ENCODE measurements at regions not wholly inside any gene's neighbourhood (a gene's known extent, or its start where the extent isn't known, plus 50 kb on each side); places are given as distances from the start of the nearest gene placed in this dataset.

DNA sequence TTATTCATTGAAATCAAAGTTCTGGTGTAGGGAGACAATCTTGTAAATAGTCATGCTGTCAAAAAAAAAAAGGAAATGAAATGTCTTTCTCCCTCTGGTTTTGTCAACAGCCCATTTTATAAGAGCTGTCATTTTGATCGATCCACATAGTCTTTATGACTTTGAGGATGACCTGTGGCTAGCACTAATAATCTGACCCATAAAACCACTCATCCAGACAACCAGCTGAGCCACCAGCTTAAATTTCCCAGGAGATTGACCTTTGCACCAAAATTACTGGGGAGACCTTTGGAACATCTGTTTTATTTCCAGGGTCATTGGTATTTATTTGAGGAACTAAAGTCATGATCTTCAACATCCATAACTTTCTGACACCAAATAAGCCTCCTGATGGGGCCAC, 98.5 kb upstream of the MME start:
- TF ChIP-seq, protein P1, sequence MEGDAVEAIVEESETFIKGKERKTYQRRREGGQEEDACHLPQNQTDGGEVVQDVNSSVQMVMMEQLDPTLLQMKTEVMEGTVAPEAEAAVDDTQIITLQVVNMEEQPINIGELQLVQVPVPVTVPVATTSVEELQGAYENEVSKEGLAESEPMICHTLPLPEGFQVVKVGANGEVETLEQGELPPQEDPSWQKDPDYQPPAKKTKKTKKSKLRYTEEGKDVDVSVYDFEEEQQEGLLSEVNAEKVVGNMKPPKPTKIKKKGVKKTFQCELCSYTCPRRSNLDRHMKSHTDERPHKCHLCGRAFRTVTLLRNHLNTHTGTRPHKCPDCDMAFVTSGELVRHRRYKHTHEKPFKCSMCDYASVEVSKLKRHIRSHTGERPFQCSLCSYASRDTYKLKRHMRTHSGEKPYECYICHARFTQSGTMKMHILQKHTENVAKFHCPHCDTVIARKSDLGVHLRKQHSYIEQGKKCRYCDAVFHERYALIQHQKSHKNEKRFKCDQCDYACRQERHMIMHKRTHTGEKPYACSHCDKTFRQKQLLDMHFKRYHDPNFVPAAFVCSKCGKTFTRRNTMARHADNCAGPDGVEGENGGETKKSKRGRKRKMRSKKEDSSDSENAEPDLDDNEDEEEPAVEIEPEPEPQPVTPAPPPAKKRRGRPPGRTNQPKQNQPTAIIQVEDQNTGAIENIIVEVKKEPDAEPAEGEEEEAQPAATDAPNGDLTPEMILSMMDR (IDR thresholded peaks at IDR 0.05), result no peak
- no peak for TF ChIP-seq EZH2 (IDR thresholded peaks at IDR 0.05)
- no peak for TF ChIP-seq EZH2phosphoT487 (IDR thresholded peaks at IDR 0.05)
- H2AFZ ChIP-seq (replicated peaks), result no peak overlapping the region
- H3K4me1 Mint-ChIP-seq, result no peaks in the 10 kb centered on the region

GRCh38 chr3:154981201-154981600, 98.9 kb upstream of the MME start:
- H3K27me3 Mint-ChIP-seq (ENCODE audit: insufficient read depth, low read depth), result peaks cover 2% of the 10 kb centered on the region
- no peak overlapping the region for H3K4me3 ChIP-seq
- H4K20me1 ChIP-seq (ENCODE audit: low read depth), result no peaks in the 10 kb centered on the region
- H3K4me2 ChIP-seq, result no peak overlapping the region
- no peaks in the 10 kb centered on the region for H3K36me3 Mint-ChIP-seq
- no peak overlapping the region for H3K27ac ChIP-seq
- no peaks in the 10 kb centered on the region for H3F3A ChIP-seq (ENCODE audit: low read depth)
- no peaks in the 10 kb centered on the region for H3K4me1 ChIP-seq
- no peaks in the 10 kb centered on the region for H3K27me3 ChIP-seq
- no peaks in the 10 kb centered on the region for H3K79me2 ChIP-seq (ENCODE audit: low read depth)
- H3K4me1 Mint-ChIP-seq, result no peaks in the 10 kb centered on the region
- no peak overlapping the region for H2AFZ ChIP-seq (replicated peaks)
- DNase-seq (ENCODE audit: low spot score), result no peak
- no peak overlapping the region for H3K9ac ChIP-seq
- H3K4me3 Mint-ChIP-seq, result no peak overlapping the region
- H3K27ac Mint-ChIP-seq, result no peak overlapping the region
- H3K36me3 ChIP-seq, result no peaks in the 10 kb centered on the region
- TF ChIP-seq, protein P1 (IDR thresholded peaks at IDR 0.05), result no peak
- TF ChIP-seq EZH2phosphoT487 (IDR thresholded peaks at IDR 0.05), result no peak
- no peak for TF ChIP-seq EZH2 (IDR thresholded peaks at IDR 0.05)
- H3K9me3 Mint-ChIP-seq, result no peaks in the 10 kb centered on the region
- no peaks in the 10 kb centered on the region for H3K9me3 ChIP-seq (ENCODE audit: low read depth)

More for the DNA sequence above, 98.5 kb upstream of the MME start:
- peaks cover 4% of the 10 kb centered on the region for H3K27me3 Mint-ChIP-seq (ENCODE audit: insufficient read depth, low read depth)
- H3K27ac Mint-ChIP-seq, result no peak overlapping the region
- Histone ChIP-seq H4K20me1 (ENCODE audit: low read depth) (no peaks in the 10 kb centered on the region), H3K4me2 (no peak overlapping the region), H3K79me2 (ENCODE audit: low read depth) (no peaks in the 10 kb centered on the region), H3K27ac (no peak overlapping the region), H3K36me3 (no peaks in the 10 kb centered on the region), H3K9ac (no peak overlapping the region), H3K4me3 (no peak overlapping the region), H3K4me1 (no peaks in the 10 kb centered on the region), H3K27me3 (no peaks in the 10 kb centered on the region), H3F3A (ENCODE audit: low read depth) (no peaks in the 10 kb centered on the region), H3K9me3 (ENCODE audit: low read depth) (no peaks in the 10 kb centered on the region)
- DNase-seq (ENCODE audit: low spot score), result no peak
- no peaks in the 10 kb centered on the region for H3K36me3 Mint-ChIP-seq
- no peak overlapping the region for H3K4me3 Mint-ChIP-seq
- H3K9me3 Mint-ChIP-seq, result no peaks in the 10 kb centered on the region

DNA sequence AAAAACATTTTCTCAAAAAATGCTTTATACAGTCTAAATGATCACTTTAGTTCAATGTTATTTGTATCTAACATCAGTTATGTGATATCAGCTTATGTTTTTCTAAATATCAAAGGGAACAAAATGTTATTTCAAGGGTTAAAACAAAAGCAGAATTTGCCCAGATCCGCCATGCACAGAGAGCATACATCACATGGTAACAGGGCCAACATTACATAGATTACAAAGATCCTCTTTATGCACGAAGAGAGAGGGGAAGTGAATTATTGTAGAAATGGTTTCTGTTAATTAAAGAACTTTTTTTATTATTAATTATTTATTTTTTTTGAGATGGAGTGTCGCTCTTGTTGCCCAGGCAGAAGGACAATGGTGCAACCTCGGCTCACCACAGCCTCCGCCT, 100.8 kb upstream of the MME start:
- Histone ChIP-seq H2AFZ (replicated peaks) (no peak overlapping the region), H3K9me3 (ENCODE audit: low read depth) (no peaks in the 10 kb centered on the region), H3K27ac (no peak overlapping the region), H3K4me1 (no peaks in the 10 kb centered on the region), H3K36me3 (no peaks in the 10 kb centered on the region), H3K79me2 (ENCODE audit: low read depth) (no peaks in the 10 kb centered on the region), H3K27me3 (no peaks in the 10 kb centered on the region), H3K4me3 (no peak overlapping the region), H3K9ac (no peak overlapping the region), H4K20me1 (ENCODE audit: low read depth) (no peaks in the 10 kb centered on the region), H3K4me2 (no peak overlapping the region), H3F3A (ENCODE audit: low read depth) (no peaks in the 10 kb centered on the region)
- no peaks in the 10 kb centered on the region for H3K4me1 Mint-ChIP-seq
- TF ChIP-seq EZH2phosphoT487 (IDR thresholded peaks at IDR 0.05), result no peak
- TF ChIP-seq, protein P1 (IDR thresholded peaks at IDR 0.05), result no peak
- no peak for TF ChIP-seq EZH2 (IDR thresholded peaks at IDR 0.05)
- H3K4me3 Mint-ChIP-seq, result no peak overlapping the region
- no peaks in the 10 kb centered on the region for H3K9me3 Mint-ChIP-seq
- no peak for DNase-seq (ENCODE audit: low spot score)
- no peak overlapping the region for H3K27ac Mint-ChIP-seq
- H3K36me3 Mint-ChIP-seq, result no peaks in the 10 kb centered on the region
- peaks cover 2% of the 10 kb centered on the region for H3K27me3 Mint-ChIP-seq (ENCODE audit: insufficient read depth, low read depth)

All from neural progenitor cell (in vitro differentiated cells).